Naive thymus-derived CD8-positive, alpha-beta T cell (primary cell): ENCODE measurements at regions not wholly inside any gene's neighbourhood (a gene's known extent, or its start where the extent isn't known, plus 50 kb on each side); places are given as distances from the start of the nearest gene placed in this dataset.
"Not testable (repeated sequence)": the region's sequence is repeated elsewhere in the genome, so short reads cannot be mapped to it uniquely, and the experiment has no call there.

ENCODE experiments used
- ATAC-seq, 2 donors: fragments of 150-1000 bp; cut with Tn5 transposase in 1 of 2; sonication (Bioruptor Pico), chemical (Tn5 transposase) in 1 of 2; 1 replicate in 1 of 2; 2 replicates in 1 of 2; pipeline ENCODE4 v1.10.0; 2021; ENCODE audit warnings: mild to moderate bottlenecking in 2 of 2, moderate library complexity in 2 of 2
- POLR2A ChIA-PET: fragments of 350-600 bp; sonication (Branson Sonifier 250); formaldehyde crosslinking; loops from one replicate; lab custom pipeline; 2021; ENCODE audit warnings: antibody characterized with exemption; lab: Charles Lee
- DNase-seq, 10 donors: peaks; one replicate each; pipeline versions ENCODE4 v3.0.0 to v3.0.0-alpha.2; 2020 to 2022
- H3K27ac Mint-ChIP-seq, 10 donors: one replicate each; pipeline ENCODE4 v1.8.0; 2020 to 2022; ENCODE audit warnings: mild to moderate bottlenecking in 10 of 10, mixed read lengths in 10 of 10, moderate library complexity in 4 of 10, inconsistent platforms in 1 of 10
- H3K27me3 Mint-ChIP-seq, 5 donors: one replicate each; pipeline ENCODE4 v1.8.0; 2021 to 2022; ENCODE audit warnings: mixed read lengths in 5 of 5
- H3K36me3 Mint-ChIP-seq, 3 donors: one replicate each; pipeline ENCODE4 v1.8.0; 2020 to 2022; ENCODE audit warnings: mixed read lengths in 3 of 3, mild to moderate bottlenecking in 2 of 3, inconsistent platforms in 1 of 3
- H3K4me1 Mint-ChIP-seq, 4 donors: one replicate each; pipeline ENCODE4 v1.8.0; 2021 to 2022; ENCODE audit warnings: mixed read lengths in 4 of 4
- H3K4me3 Mint-ChIP-seq, 10 donors: one replicate each; pipeline ENCODE4 v1.8.0; 2020 to 2022; ENCODE audit warnings: mild to moderate bottlenecking in 10 of 10, mixed read lengths in 10 of 10, moderate library complexity in 6 of 10, inconsistent platforms in 1 of 10
- H3K9me3 Mint-ChIP-seq, 9 donors: one replicate each; pipeline ENCODE4 v1.8.0; 2020 to 2022; ENCODE audit warnings: mixed read lengths in 9 of 9, mild to moderate bottlenecking in 3 of 9, inconsistent platforms in 1 of 9, moderate library complexity in 1 of 9

- POLR2A ChIA-PET = no interaction called here
- Mint-ChIP-seq H3K27me3 (no peaks in the 10 kb centered on the region), H3K36me3 (no peaks in the 10 kb centered on the region), H3K4me3 (no peak overlapping the region), H3K9me3 (peaks cover 0 to 18% (median 6%) of the 10 kb centered on the region in 9 donors), H3K27ac (no peak overlapping the region), H3K4me1 (no peaks in the 10 kb centered on the region)
- ATAC-seq = no peak
- no peak for DNase-seq
These were observed 1454.3 kb downstream of the FSTL5 start for GRCh38 chr4:160709546-160709945.

GRCh38 chr4:160716551-160716950 is 1447.2 kb downstream of the FSTL5 start:
- no peaks in the 10 kb centered on the region for H3K36me3 Mint-ChIP-seq
- no peaks in the 10 kb centered on the region for H3K27me3 Mint-ChIP-seq
- DNase-seq (no peak), ATAC-seq (no peak)
- no peak overlapping the region for H3K27ac Mint-ChIP-seq
- no peaks in the 10 kb centered on the region for H3K4me1 Mint-ChIP-seq
- H3K4me3 Mint-ChIP-seq = no peak overlapping the region
- peaks cover 0 to 8% (median 5%) of the 10 kb centered on the region in 9 donors for H3K9me3 Mint-ChIP-seq
- POLR2A ChIA-PET = no interaction called here

GRCh38 chr4:160717848-160718247 is 1446.0 kb downstream of the FSTL5 start:
- POLR2A ChIA-PET = no interaction called here
- no peak overlapping the region for H3K4me3 Mint-ChIP-seq
- no peak for ATAC-seq
- H3K4me1 Mint-ChIP-seq = no peaks in the 10 kb centered on the region
- H3K27me3 Mint-ChIP-seq = no peaks in the 10 kb centered on the region
- peaks cover 0 to 9% (median 6%) of the 10 kb centered on the region in 9 donors for H3K9me3 Mint-ChIP-seq
- H3K36me3 Mint-ChIP-seq = no peaks in the 10 kb centered on the region
- no peak for DNase-seq
- H3K27ac Mint-ChIP-seq = no peak overlapping the region

GRCh38 chr4:160724063-160724462 is 1439.7 kb downstream of the FSTL5 start:
- Mint-ChIP-seq H3K4me3 (no peak overlapping the region), H3K9me3 (peaks cover 0 to 5% (median 3%) of the 10 kb centered on the region in 9 donors)
- POLR2A ChIA-PET = no interaction called here

GRCh38 chr4:160745126-160745525 is 1418.7 kb downstream of the FSTL5 start:
- peaks cover under 1 to 40% (median 16%) of the 10 kb centered on the region in 9 donors for H3K9me3 Mint-ChIP-seq
- ATAC-seq (no peak), DNase-seq (no peak)
- H3K4me3 Mint-ChIP-seq = no peak overlapping the region
- POLR2A ChIA-PET = no interaction called here
- no peaks in the 10 kb centered on the region for H3K27me3 Mint-ChIP-seq
- H3K4me1 Mint-ChIP-seq = no peaks in the 10 kb centered on the region
- no peak overlapping the region for H3K27ac Mint-ChIP-seq
- no peaks in the 10 kb centered on the region for H3K36me3 Mint-ChIP-seq

More at GRCh38 chr4:160724063-160724462, 1439.7 kb downstream of the FSTL5 start:
- ATAC-seq (no peak), DNase-seq (no peak)
- Mint-ChIP-seq H3K27ac (no peak overlapping the region), H3K36me3 (no peaks in the 10 kb centered on the region), H3K4me1 (no peaks in the 10 kb centered on the region), H3K27me3 (no peaks in the 10 kb centered on the region)

- POLR2A ChIA-PET, DNase-seq, ATAC-seq, H3K4me3 Mint-ChIP-seq, H3K36me3 Mint-ChIP-seq, H3K27ac Mint-ChIP-seq, H3K27me3 Mint-ChIP-seq, H3K4me1 Mint-ChIP-seq: not testable (repeated sequence)
- peaks cover 3 to 48% (median 14%) of the 10 kb centered on the region in 9 donors for H3K9me3 Mint-ChIP-seq
These were observed 1417.2 kb downstream of the FSTL5 start for GRCh38 chr4:160746585-160746984.

GRCh38 chr4:160772668-160773067 is 1391.1 kb downstream of the FSTL5 start:
- no peaks in the 10 kb centered on the region for H3K27me3 Mint-ChIP-seq
- ATAC-seq (no peak), DNase-seq (no peak)
- H3K9me3 Mint-ChIP-seq = peaks cover 0 to 8% (median 1%) of the 10 kb centered on the region in 9 donors
- no peak overlapping the region for H3K4me3 Mint-ChIP-seq
- no peak overlapping the region for H3K27ac Mint-ChIP-seq
- POLR2A ChIA-PET = no interaction called here
- no peaks in the 10 kb centered on the region for H3K4me1 Mint-ChIP-seq
- no peaks in the 10 kb centered on the region for H3K36me3 Mint-ChIP-seq

GRCh38 chr4:160795216-160795615 is 1368.6 kb downstream of the FSTL5 start:
- no peak for DNase-seq
- no peaks in the 10 kb centered on the region for H3K27me3 Mint-ChIP-seq
- no peak overlapping the region for H3K4me3 Mint-ChIP-seq
- POLR2A ChIA-PET = no interaction called here
- peaks cover 5 to 43% (median 23%) of the 10 kb centered on the region in 9 donors for H3K9me3 Mint-ChIP-seq
- peaks cover 0 to 6% (median 3%) of the 10 kb centered on the region in 3 donors for H3K36me3 Mint-ChIP-seq
- no peak for ATAC-seq
- no peak overlapping the region for H3K27ac Mint-ChIP-seq
- H3K4me1 Mint-ChIP-seq = no peaks in the 10 kb centered on the region

GRCh38 chr4:160808174-160808573 is 1355.6 kb downstream of the FSTL5 start:
- ATAC-seq = no peak
- POLR2A ChIA-PET = no interaction called here

GRCh38 chr4:160809576-160809975 is 1354.2 kb downstream of the FSTL5 start:
- H3K36me3 Mint-ChIP-seq = no peaks in the 10 kb centered on the region
- H3K9me3 Mint-ChIP-seq = peaks cover 0 to 11% (median 2%) of the 10 kb centered on the region in 9 donors
- DNase-seq (no peak), ATAC-seq (no peak)
- POLR2A ChIA-PET = no interaction called here
- no peaks in the 10 kb centered on the region for H3K4me1 Mint-ChIP-seq
- H3K27ac Mint-ChIP-seq = no peak overlapping the region
- H3K27me3 Mint-ChIP-seq = no peaks in the 10 kb centered on the region
- H3K4me3 Mint-ChIP-seq = no peak overlapping the region

More at GRCh38 chr4:160808174-160808573, 1355.6 kb downstream of the FSTL5 start:
- no peak for DNase-seq
- H3K27me3 Mint-ChIP-seq = no peaks in the 10 kb centered on the region
- H3K36me3 Mint-ChIP-seq = no peaks in the 10 kb centered on the region
- no peaks in the 10 kb centered on the region for H3K4me1 Mint-ChIP-seq
- H3K4me3 Mint-ChIP-seq = no peak overlapping the region
- peaks cover 0 to 11% (median 2%) of the 10 kb centered on the region in 9 donors for H3K9me3 Mint-ChIP-seq
- H3K27ac Mint-ChIP-seq = no peak overlapping the region

GRCh38 chr4:160810424-160810823 is 1353.4 kb downstream of the FSTL5 start:
- no peak for ATAC-seq
- POLR2A ChIA-PET = no interaction called here
- Mint-ChIP-seq H3K27me3 (no peaks in the 10 kb centered on the region), H3K36me3 (no peaks in the 10 kb centered on the region), H3K27ac (no peak overlapping the region), H3K9me3 (peaks cover 0 to 12% (median 2%) of the 10 kb centered on the region in 9 donors), H3K4me3 (no peak overlapping the region), H3K4me1 (no peaks in the 10 kb centered on the region)
- no peak for DNase-seq

GRCh38 chr4:160810941-160811340 is 1352.9 kb downstream of the FSTL5 start:
- no peak overlapping the region for H3K27ac Mint-ChIP-seq
- peaks cover 0 to 12% (median 2%) of the 10 kb centered on the region in 9 donors for H3K9me3 Mint-ChIP-seq
- no peaks in the 10 kb centered on the region for H3K4me1 Mint-ChIP-seq
- H3K27me3 Mint-ChIP-seq = no peaks in the 10 kb centered on the region
- POLR2A ChIA-PET = no interaction called here
- H3K36me3 Mint-ChIP-seq = no peaks in the 10 kb centered on the region
- DNase-seq = no peak
- no peak for ATAC-seq
- no peak overlapping the region for H3K4me3 Mint-ChIP-seq

- POLR2A ChIA-PET = no interaction called here
These were observed 1351.8 kb downstream of the FSTL5 start for GRCh38 chr4:160811956-160812355.

GRCh38 chr4:160814726-160815125 is 1349.1 kb downstream of the FSTL5 start:
- Mint-ChIP-seq H3K4me3 (no peak overlapping the region), H3K27me3 (no peaks in the 10 kb centered on the region), H3K27ac (no peak overlapping the region), H3K9me3 (peaks cover 0 to 6% (median 0%) of the 10 kb centered on the region in 9 donors), H3K4me1 (no peaks in the 10 kb centered on the region), H3K36me3 (peaks cover 0 to 4% (median 0%) of the 10 kb centered on the region in 3 donors)
- POLR2A ChIA-PET = no interaction called here
- DNase-seq (no peak), ATAC-seq (no peak)

More at GRCh38 chr4:160811956-160812355, 1351.8 kb downstream of the FSTL5 start:
- DNase-seq (no peak), ATAC-seq (no peak)
- Mint-ChIP-seq H3K4me1 (no peaks in the 10 kb centered on the region), H3K36me3 (no peaks in the 10 kb centered on the region), H3K4me3 (no peak overlapping the region), H3K27me3 (no peaks in the 10 kb centered on the region), H3K27ac (no peak overlapping the region), H3K9me3 (peaks cover 0 to 8% (median 2%) of the 10 kb centered on the region in 9 donors)
